H9 (cell line): ENCODE measurements at regions not wholly inside any gene's neighbourhood (a gene's known extent, or its start where the extent isn't known, plus 50 kb on each side); places are given as distances from the start of the nearest gene placed in this dataset.

Source experiments
- DNase-seq: peaks from one replicate; pipeline ENCODE4 v3.0.0-alpha.2; 2017
- H2AFZ ChIP-seq: one replicate; pipeline ENCODE4 v1.6.1; 2013; ENCODE audit warnings: mild to moderate bottlenecking, low read length, control low read depth, moderate library complexity
- H2AK5ac ChIP-seq: 2 replicates; pipeline ENCODE4 v1.6.1; 2013; ENCODE audit warnings: low read length, control low read depth, mixed read lengths; ENCODE audit not compliant: insufficient read length
- H2BK120ac ChIP-seq: one replicate; pipeline ENCODE4 v1.6.1; 2013; ENCODE audit warnings: low read depth, mild to moderate bottlenecking, low read length, control low read depth, inconsistent platforms; ENCODE audit not compliant: poor library complexity, severe bottlenecking
- H2BK12ac ChIP-seq: 2 replicates; pipeline ENCODE4 v1.6.1; 2013; ENCODE audit warnings: low read length, control low read depth, mixed read lengths, low read depth; ENCODE audit not compliant: insufficient read length
- H2BK15ac ChIP-seq: 2 replicates; pipeline ENCODE4 v1.6.1; 2013; ENCODE audit warnings: low read depth, low read length, control low read depth
- H2BK20ac ChIP-seq: one replicate; pipeline ENCODE4 v1.6.1; 2013; ENCODE audit warnings: low read depth, mild to moderate bottlenecking, low read length, control low read depth, inconsistent platforms; ENCODE audit not compliant: poor library complexity, severe bottlenecking
- H2BK5ac ChIP-seq: 2 replicates; pipeline ENCODE4 v1.6.1; 2013; ENCODE audit warnings: low read length, control low read depth, mixed read lengths; ENCODE audit not compliant: insufficient read length
- H3K14ac ChIP-seq: 2 replicates; pipeline ENCODE4 v1.6.1; 2013; ENCODE audit warnings: low read length, control low read depth; ENCODE audit not compliant: insufficient read depth
- H3K18ac ChIP-seq: 2 replicates; pipeline ENCODE4 v1.6.1; 2013; ENCODE audit warnings: low read depth, mild to moderate bottlenecking, mixed read lengths, low read length, control low read depth; ENCODE audit not compliant: insufficient read length
- H3K23ac ChIP-seq: 2 replicates; pipeline ENCODE4 v1.6.1; 2013; ENCODE audit warnings: low read length, control low read depth, mixed read lengths, low read depth; ENCODE audit not compliant: insufficient read length
- H3K23me2 ChIP-seq: 2 replicates; pipeline ENCODE4 v1.6.1; 2013; ENCODE audit warnings: low read depth, mild to moderate bottlenecking, mixed read lengths, low read length, control low read depth; ENCODE audit not compliant: insufficient read length, poor library complexity, severe bottlenecking
- H3K27ac ChIP-seq: 2 replicates; pipeline ENCODE4 v1.5.1; 2013; ENCODE audit warnings: low read length, control low read depth, mixed read lengths, low read depth; ENCODE audit not compliant: insufficient read length
- H3K27me3 ChIP-seq: 2 replicates; pipeline ENCODE4 v1.6.1; 2013; ENCODE audit warnings: low read length, control low read depth, inconsistent platforms; ENCODE audit not compliant: insufficient read depth
- H3K4ac ChIP-seq: 2 replicates; pipeline ENCODE4 v1.6.1; 2013; ENCODE audit warnings: low read depth, mild to moderate bottlenecking, control low read depth, inconsistent platforms, low read length, moderate library complexity
- H3K4me1 ChIP-seq: 2 replicates; pipeline ENCODE4 v1.6.1; 2013; ENCODE audit warnings: low read length, control low read depth, inconsistent platforms; ENCODE audit not compliant: insufficient read depth
- H3K4me2 ChIP-seq: 2 replicates; pipeline ENCODE4 v1.6.1; 2013; ENCODE audit warnings: low read length, control low read depth, mixed read lengths; ENCODE audit not compliant: insufficient read length, insufficient read depth
- H3K56ac ChIP-seq: 2 replicates; pipeline ENCODE4 v1.6.1; 2013; ENCODE audit warnings: low read depth, mild to moderate bottlenecking, mixed read lengths, low read length, control low read depth; ENCODE audit not compliant: insufficient read length
- H3K79me1 ChIP-seq: 2 replicates; pipeline ENCODE4 v1.6.1; 2013; ENCODE audit warnings: low read depth, mild to moderate bottlenecking, moderate library complexity, low read length, control low read depth, inconsistent platforms; ENCODE audit not compliant: insufficient read depth, poor library complexity, severe bottlenecking
- H3K79me2 ChIP-seq: 2 replicates; pipeline ENCODE4 v1.6.1; 2013; ENCODE audit warnings: low read length, control low read depth, inconsistent platforms; ENCODE audit not compliant: insufficient read depth
- H3K9ac ChIP-seq: 2 replicates; pipeline ENCODE4 v1.6.1; 2013; ENCODE audit warnings: low read length, control low read depth, mixed read lengths; ENCODE audit not compliant: insufficient read length; ENCODE audit errors: extremely low read depth
- H3K9me3 ChIP-seq: one replicate; pipeline ENCODE4 v1.6.1; 2013; ENCODE audit warnings: low read depth, low read length, inconsistent platforms; ENCODE audit not compliant: control insufficient read depth
- H3T11ph ChIP-seq: one replicate; pipeline ENCODE4 v1.6.1; 2013; ENCODE audit warnings: mild to moderate bottlenecking, low read length, control low read depth, inconsistent platforms
- H4K20me1 ChIP-seq: one replicate; pipeline ENCODE4 v1.6.1; 2013; ENCODE audit not compliant: control insufficient read depth, insufficient read length, insufficient read depth
- H4K5ac ChIP-seq: 2 replicates; pipeline ENCODE4 v1.6.1; 2013; ENCODE audit warnings: low read depth, mild to moderate bottlenecking, mixed read lengths, low read length, control low read depth; ENCODE audit not compliant: insufficient read length
- H4K8ac ChIP-seq: replicated peaks from 2 replicates; pipeline ENCODE4 v1.6.1; 2013; ENCODE audit warnings: low read length, control low read depth, mixed read lengths, low read depth; ENCODE audit not compliant: insufficient read length
- H4K91ac ChIP-seq: 2 replicates; pipeline ENCODE4 v1.6.1; 2013; ENCODE audit warnings: low read depth, mild to moderate bottlenecking, moderate library complexity, mixed read lengths, low read length, control low read depth; ENCODE audit not compliant: insufficient read length
- H3K27ac Mint-ChIP-seq, 3 experiments: 2 replicates in 2 of 3; 3 replicates in 1 of 3; pipeline ENCODE4 v1.8.0; 2020 to 2021; ENCODE audit warnings: mixed read lengths in 3 of 3, mild to moderate bottlenecking in 1 of 3, moderate library complexity in 1 of 3
- H3K27me3 Mint-ChIP-seq: 2 replicates; pipeline ENCODE4 v1.8.0; 2021; ENCODE audit warnings: low read depth, mild to moderate bottlenecking, moderate library complexity, mixed read lengths
- H3K36me3 Mint-ChIP-seq, 3 experiments: 2 replicates in 2 of 3; 3 replicates in 1 of 3; pipeline ENCODE4 v1.8.0; 2020 to 2021; ENCODE audit warnings: low read depth in 3 of 3, mixed read lengths in 3 of 3; ENCODE audit not compliant: insufficient read depth in 1 of 3
- H3K4me1 Mint-ChIP-seq, 2 experiments: 2 replicates each; pipeline ENCODE4 v1.8.0; 2020; ENCODE audit warnings: mixed read lengths in 2 of 2
- H3K4me3 Mint-ChIP-seq, 2 experiments: 2 replicates in 1 of 2; 3 replicates in 1 of 2; pipeline ENCODE4 v1.8.0; 2020 to 2021; ENCODE audit warnings: mild to moderate bottlenecking in 2 of 2, mixed read lengths in 2 of 2, moderate library complexity in 1 of 2
- H3K9me3 Mint-ChIP-seq, 2 experiments: 2 replicates in 1 of 2; 3 replicates in 1 of 2; pipeline ENCODE4 v1.8.0; 2020; ENCODE audit warnings: mild to moderate bottlenecking in 2 of 2, mixed read lengths in 2 of 2, moderate library complexity in 1 of 2
- CTCF ChIP-seq: fragments of 200-600 bp; sonication (generic); conservative IDR thresholded peaks from 3 replicates; pipeline ENCODE4 v1.8.0; 2021; ENCODE audit warnings: antibody characterized with exemption, mild to moderate bottlenecking
- WGBS: extraction: QIAGEN DNeasy Blood & Tissue Kit; methylation state at CpG from one replicate; pipeline ENCODE4 v1.1.7; 2013; ENCODE audit warnings: missing lambda C conversion rate, low lambda C conversion rate, mixed read lengths; ENCODE audit not compliant: insufficient read length; ENCODE audit errors: extremely low coverage; 5-methylcytosine and 5-hydroxymethylcytosine counted together

GRCh38 chr7:106372126-106372525 is 87.3 kb upstream of the NAMPT start:
- H3K18ac ChIP-seq = no peak overlapping the region
- no peak overlapping the region for H3K27ac Mint-ChIP-seq
- no peak overlapping the region for H2BK5ac ChIP-seq
- H2AK5ac ChIP-seq = no peak overlapping the region
- H3K23me2 ChIP-seq = peaks cover 2% of the 10 kb centered on the region
- no peak overlapping the region for H3K14ac ChIP-seq
- no peak overlapping the region for H3K9ac ChIP-seq
- H3K36me3 Mint-ChIP-seq = no peaks in the 10 kb centered on the region
- no peak overlapping the region for H3K4me3 Mint-ChIP-seq
- no peak for TF ChIP-seq CTCF
- no peak overlapping the region for H2BK12ac ChIP-seq
- no peaks in the 10 kb centered on the region for H3K9me3 ChIP-seq
- H3K27ac ChIP-seq = no peak overlapping the region
- 0 out of 2 replicates have a peak, but pooled peaks cover 2% of the 10 kb centered on the region for H3K4me1 ChIP-seq
- H2BK120ac ChIP-seq = no peak overlapping the region
- WGBS = no CpG with 5 or more reads among the region's 2 CpGs
- H4K20me1 ChIP-seq = no peaks in the 10 kb centered on the region
- no peaks in the 10 kb centered on the region for H3K4me1 Mint-ChIP-seq
- H3K4ac ChIP-seq = no peak overlapping the region
- H3K27me3 ChIP-seq = no peaks in the 10 kb centered on the region
- no peak overlapping the region for H4K5ac ChIP-seq
- H4K8ac ChIP-seq = no peak overlapping the region
- DNase-seq = no peak
- H4K91ac ChIP-seq = no peak overlapping the region
- no peak overlapping the region for H3T11ph ChIP-seq
- no peaks in the 10 kb centered on the region for H3K9me3 Mint-ChIP-seq
- no peak overlapping the region for H2BK20ac ChIP-seq
- no peak overlapping the region for H3K4me2 ChIP-seq
- H3K79me2 ChIP-seq = no peaks in the 10 kb centered on the region
- H2BK15ac ChIP-seq = no peak overlapping the region
- no peak overlapping the region for H3K56ac ChIP-seq
- H3K27me3 Mint-ChIP-seq = no peaks in the 10 kb centered on the region
- H3K23ac ChIP-seq = no peak overlapping the region
- H3K79me1 ChIP-seq = no peaks in the 10 kb centered on the region
- no peak overlapping the region for H2AFZ ChIP-seq
